GM12865 (cell line): ENCODE measurements at regions not wholly inside any gene's neighbourhood (a gene's known extent, or its start where the extent isn't known, plus 50 kb on each side); places are given as distances from the start of the nearest gene placed in this dataset.

Experiments
- DNase-seq: peaks from one replicate; pipeline ENCODE4 v3.0.0; 2010; ENCODE audit warnings: low read depth
- H3K4me3 ChIP-seq: 2 replicates; pipeline ENCODE4 v1.5.1; 2011; ENCODE audit warnings: mild to moderate bottlenecking, low read depth, low read length, control low read depth
- TF ChIP-seq, protein P1 (sequence below): IDR thresholded peaks from 2 replicates; pipeline ENCODE4 v1.5.1; 2011; ENCODE audit warnings: low read length, control low read depth, low read depth, inconsistent platforms; ENCODE audit not compliant: insufficient read depth; ENCODE audit errors: missing control alignments

DNA sequence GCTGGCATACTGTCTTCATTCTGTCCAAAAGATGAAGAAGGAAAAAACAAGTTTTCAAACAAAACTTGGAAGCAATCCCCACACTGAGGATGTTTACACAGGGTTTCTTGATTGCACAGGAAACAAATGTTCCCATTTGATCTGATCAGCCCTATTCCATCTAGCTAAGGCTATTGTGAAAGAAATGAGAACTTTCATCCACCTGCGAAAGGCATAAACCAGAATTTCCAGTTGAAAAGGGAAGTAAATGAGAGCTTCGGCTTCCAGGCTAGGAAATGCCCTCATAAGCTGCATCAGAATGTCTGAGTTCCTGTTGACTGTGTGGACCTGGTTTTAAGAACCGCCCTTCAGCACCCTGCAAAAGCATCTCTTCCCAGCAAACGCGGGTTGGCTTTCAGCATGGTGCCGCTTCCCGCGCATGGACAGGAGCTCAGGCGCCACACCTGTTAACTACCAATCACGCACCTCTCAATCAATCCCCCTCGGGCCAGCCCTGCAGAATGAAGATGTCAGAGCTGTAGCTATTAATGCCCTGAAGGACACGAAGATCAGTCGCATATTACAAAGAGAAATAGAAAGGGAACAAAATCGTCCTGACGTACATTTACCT, 850.4 kb downstream of the GALR1 start:
- no peak overlapping the region for H3K4me3 ChIP-seq
- no peak for DNase-seq
- TF ChIP-seq, protein P1, sequence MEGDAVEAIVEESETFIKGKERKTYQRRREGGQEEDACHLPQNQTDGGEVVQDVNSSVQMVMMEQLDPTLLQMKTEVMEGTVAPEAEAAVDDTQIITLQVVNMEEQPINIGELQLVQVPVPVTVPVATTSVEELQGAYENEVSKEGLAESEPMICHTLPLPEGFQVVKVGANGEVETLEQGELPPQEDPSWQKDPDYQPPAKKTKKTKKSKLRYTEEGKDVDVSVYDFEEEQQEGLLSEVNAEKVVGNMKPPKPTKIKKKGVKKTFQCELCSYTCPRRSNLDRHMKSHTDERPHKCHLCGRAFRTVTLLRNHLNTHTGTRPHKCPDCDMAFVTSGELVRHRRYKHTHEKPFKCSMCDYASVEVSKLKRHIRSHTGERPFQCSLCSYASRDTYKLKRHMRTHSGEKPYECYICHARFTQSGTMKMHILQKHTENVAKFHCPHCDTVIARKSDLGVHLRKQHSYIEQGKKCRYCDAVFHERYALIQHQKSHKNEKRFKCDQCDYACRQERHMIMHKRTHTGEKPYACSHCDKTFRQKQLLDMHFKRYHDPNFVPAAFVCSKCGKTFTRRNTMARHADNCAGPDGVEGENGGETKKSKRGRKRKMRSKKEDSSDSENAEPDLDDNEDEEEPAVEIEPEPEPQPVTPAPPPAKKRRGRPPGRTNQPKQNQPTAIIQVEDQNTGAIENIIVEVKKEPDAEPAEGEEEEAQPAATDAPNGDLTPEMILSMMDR: no peak

DNA sequence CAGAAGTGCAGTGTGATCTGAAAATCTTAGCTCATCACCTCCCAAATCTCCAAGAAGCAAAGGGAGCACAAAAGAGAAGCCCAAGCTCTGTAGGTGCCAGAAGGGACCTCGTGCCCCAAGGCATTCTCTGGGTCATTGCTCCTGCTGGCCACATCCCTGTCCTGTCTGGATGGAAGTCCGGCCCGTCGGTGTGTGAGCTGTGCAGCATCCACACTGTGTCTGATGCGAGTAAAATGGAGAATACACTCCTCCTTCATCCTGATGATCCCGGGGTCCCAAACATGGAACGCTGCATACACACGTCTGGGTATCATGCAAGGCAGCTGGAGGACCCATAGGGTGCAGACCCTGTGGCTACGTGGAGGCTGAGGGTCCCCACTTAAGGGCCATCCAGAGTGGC, 851.4 kb downstream of the GALR1 start:
- no peak overlapping the region for H3K4me3 ChIP-seq
- TF ChIP-seq, protein P1: no peak
- DNase-seq: no peak

DNA sequence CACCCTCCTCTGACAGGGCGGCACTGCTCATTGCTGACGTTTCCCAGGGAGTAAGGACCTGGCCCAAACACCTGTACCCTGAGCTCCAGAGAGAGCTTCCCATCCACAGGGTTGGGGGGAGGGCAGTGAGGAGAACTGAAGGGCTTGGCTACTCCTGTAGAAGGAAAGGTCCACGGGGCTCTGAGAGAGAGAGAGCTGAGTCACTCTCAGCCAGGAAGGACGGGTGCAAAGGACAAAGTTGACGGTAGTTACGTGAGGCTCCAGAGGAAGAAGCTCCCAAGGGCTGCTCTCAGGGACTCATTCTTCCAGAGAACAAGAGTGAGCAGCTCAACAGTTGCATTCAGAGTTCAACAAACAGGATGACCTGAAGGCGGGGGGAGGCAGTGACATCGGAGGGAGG, 852.5 kb downstream of the GALR1 start:
- no peak for DNase-seq
- H3K4me3 ChIP-seq: no peak overlapping the region
- TF ChIP-seq, protein P1: no peak

DNA sequence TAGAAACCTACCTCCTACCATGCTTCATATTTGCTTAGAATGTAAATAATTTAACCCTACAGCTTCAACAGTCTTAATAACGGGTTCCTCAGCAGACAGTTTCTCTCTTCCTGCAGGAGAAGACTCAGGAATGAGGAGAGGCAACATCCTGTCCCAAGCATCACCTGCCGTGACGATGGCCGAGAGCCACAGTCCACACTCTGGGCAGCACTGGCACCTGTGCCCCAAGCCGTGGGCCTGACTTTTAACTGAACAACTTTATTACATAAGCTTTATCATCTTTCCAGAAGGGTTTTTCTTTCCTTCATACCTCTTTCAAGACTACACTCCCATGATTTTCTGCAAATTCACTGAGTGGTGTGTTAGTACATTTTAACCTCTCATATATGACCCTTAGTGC, 856.0 kb downstream of the GALR1 start:
- TF ChIP-seq, protein P1: no peak

DNA sequence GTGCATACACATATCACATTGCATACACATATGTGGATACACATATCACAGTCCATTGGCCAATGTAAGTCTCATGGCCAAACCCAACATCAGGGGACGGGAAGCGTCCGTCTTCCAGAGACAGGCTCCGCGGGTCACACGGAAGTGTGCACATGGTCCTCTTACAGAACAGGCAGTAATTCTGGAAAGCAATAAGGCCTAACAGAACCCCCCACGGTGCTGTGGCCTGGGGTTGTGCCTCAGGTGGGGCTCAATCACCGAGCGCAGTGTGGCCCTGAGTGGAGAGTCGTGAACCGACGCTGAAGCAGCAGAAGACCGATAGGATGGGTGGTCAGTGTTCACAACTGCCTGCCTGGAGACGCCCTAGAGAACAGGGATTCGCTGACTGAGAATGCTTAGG, 857.3 kb downstream of the GALR1 start:
- no peak overlapping the region for H3K4me3 ChIP-seq
- DNase-seq: no peak
- TF ChIP-seq, protein P1: no peak

More for the DNA sequence above, 856.0 kb downstream of the GALR1 start:
- DNase-seq: no peak
- H3K4me3 ChIP-seq: no peak overlapping the region

DNA sequence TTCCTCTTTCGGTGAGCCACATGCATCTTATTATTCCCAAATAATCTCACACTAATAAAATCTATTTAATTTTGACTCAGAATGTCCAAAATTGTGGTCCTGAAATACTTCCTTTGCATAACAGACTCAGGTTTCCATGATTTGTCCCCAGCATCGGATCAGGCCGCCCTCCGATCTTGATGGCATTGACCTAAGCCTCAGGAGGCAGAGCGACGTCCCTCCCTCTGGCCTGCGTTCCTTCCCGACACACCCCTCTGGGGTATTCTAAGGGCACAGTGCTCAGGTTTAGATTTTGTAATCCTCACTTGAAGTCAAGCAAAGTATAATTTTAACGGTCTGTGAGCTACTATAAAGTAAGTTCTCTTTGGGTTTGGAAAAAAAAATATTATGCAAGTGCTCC, 857.7 kb downstream of the GALR1 start:
- DNase-seq: no peak
- H3K4me3 ChIP-seq: no peak overlapping the region
- TF ChIP-seq, protein P1: no peak

DNA sequence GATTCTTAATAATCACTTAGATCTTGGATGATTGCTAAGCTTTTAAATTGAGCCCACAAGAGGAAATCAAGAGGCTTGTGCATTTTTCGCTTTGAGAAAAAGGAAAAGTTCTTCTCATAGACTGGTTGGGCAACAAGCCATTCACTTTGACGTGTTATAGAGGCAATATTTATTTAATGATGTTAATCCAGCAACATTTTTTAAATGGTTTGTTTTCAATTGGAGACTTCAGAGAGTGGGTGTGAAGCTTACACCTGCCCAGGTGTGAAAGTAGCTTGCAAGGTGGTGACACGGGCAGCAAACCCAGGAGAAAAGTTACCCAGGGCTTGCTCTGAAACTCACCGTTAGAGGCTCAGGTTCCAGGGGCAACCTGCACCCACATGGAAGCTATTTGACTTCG, 858.9 kb downstream of the GALR1 start:
- DNase-seq: no peak
- H3K4me3 ChIP-seq: no peak overlapping the region
- TF ChIP-seq, protein P1: no peak
